ENCODE measurements at regions not wholly inside any gene's neighbourhood (a gene's known extent, or its start where the extent isn't known, plus 50 kb on each side); places are given as distances from the start of the nearest gene placed in this dataset.
"Not testable (repeated sequence)": the region's sequence is repeated elsewhere in the genome, so short reads cannot be mapped to it uniquely, and the experiment has no call there.

DNA sequence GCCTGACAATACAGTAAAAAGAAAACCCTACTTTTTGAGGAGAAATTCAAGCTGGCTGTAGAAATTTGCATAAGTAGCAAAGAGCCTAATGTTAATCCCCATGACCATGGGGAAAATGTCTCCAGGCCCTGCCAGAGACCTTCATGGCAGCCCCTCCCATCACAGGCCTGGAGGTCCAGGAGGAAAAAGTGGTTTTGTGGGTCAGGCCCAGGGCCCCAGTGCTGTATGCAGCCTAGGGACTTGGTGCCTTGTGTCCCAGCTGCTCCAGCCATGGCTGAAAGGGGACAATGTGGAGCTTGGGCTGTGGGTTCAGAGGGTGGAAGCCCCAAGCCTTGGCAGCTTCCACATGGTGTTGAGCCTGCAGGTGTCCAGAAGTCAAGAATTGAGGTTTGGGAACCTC lies 813.2 kb downstream of the TMTC2 start:
- ATAC-seq; DNase-seq (ENCODE audit: low spot score); H3K4me1 Mint-ChIP-seq (ENCODE audit: low read depth in 2 of 2); H3K27me3 Mint-ChIP-seq; H3K27ac Mint-ChIP-seq; H3K36me3 Mint-ChIP-seq; H3K4me3 Mint-ChIP-seq: not testable (repeated sequence)
- peaks cover 18% of the 10 kb centered on the region for H3K9me3 Mint-ChIP-seq

DNA sequence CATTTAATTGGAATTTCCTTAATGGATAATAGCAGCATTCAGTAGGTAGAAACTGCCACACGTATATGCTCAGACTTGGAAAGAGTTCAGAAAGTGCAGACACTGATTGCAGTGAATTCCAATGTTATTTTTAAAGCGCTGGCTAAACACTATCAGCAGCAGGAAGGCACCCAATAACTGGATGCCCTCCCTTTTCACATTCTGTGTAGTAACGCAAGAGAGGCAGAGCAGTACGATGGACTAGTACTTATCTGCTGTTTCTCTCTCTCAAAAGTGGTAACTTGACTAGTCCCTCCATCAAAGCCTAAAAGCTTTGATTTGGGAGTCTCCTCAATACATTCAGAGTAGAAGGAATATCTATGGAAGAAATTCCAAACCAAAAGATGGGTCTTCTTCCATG lies 791.0 kb downstream of the TMTC2 start:
- Mint-ChIP-seq H3K4me1 (ENCODE audit: low read depth in 2 of 2) (no peaks in the 10 kb centered on the region), H3K9me3 (peaks cover 10% of the 10 kb centered on the region), H3K27me3 (no peaks in the 10 kb centered on the region), H3K27ac (no peak overlapping the region), H3K36me3 (no peaks in the 10 kb centered on the region), H3K4me3 (no peak overlapping the region)
- DNase-seq (ENCODE audit: low spot score): no peak
- no peak for ATAC-seq

DNA sequence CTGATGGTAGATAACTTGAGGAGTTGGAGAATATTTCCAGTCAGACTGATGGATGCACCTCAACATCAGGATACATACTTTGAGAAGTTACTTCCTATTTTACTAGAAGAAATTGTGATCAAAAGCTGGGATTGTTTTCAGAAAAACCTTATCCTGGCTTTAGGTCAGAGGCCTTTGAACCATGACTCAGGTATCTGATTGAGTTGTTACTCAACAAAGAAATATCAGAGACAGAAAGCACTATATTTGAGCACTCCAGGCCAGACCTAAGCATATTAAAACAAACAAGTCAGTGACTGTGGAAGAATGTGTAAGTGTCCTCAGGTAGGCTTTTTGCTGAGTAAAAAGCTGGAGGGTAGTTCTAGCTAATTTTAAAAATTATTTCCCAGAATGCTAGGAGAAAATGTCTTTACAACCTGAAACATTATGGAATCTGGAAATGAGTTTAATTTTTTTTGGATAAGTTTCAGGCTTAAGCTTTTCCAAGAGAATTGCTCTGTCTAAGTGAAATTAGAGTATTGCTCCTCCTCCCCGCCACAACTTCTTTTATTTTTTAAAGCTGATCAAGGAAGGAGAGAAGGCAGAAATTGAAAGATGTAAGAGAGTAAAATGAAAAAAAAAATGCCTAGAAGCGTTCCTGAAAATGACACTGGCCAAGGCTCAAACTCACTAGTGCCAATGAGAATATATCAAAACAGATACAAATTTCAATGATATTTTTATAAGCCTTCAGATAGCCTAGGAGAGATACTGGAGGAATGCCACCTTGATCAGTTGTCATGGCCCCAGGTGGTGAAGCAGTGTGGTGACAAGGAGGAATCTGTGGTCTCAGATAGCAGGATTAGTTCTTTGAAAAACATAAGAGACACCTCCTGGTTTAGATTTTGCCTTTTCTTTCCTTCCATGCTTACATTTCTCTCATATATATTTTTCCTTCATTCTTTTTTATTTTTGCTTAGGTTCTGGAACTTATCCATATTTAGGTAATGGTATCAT lies 790.3 kb downstream of the TMTC2 start:
- no peaks in the 10 kb centered on the region for H3K27me3 Mint-ChIP-seq
- no peaks in the 10 kb centered on the region for H3K36me3 Mint-ChIP-seq
- ATAC-seq (no peak), DNase-seq (ENCODE audit: low spot score) (no peak)
- peaks cover 16% of the 10 kb centered on the region for H3K9me3 Mint-ChIP-seq
- no peak overlapping the region for H3K4me3 Mint-ChIP-seq
- no peak overlapping the region for H3K27ac Mint-ChIP-seq
- no peaks in the 10 kb centered on the region for H3K4me1 Mint-ChIP-seq (ENCODE audit: low read depth in 2 of 2)

DNA sequence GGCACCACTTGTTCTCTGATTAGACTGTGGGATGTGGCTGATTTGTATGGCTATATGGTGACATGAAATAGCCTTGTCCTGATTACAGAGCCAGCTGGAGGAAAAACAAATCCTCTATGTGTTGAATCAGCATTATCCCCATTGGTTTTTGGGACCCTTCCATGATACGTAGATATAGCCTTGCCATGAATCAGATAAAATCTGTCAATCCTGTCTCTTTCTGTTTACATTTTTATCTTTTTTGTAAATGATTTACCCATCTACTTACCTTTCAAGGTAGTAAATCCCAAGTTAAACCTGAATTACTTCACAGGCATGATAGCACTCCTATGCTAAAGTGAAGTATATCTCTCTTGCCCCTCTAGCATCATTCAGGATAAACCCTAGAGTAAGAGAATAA lies 789.3 kb downstream of the TMTC2 start:
- ATAC-seq: no peak
- Mint-ChIP-seq H3K36me3 (no peaks in the 10 kb centered on the region), H3K27ac (no peak overlapping the region), H3K4me3 (no peak overlapping the region), H3K27me3 (no peaks in the 10 kb centered on the region), H3K9me3 (peaks cover 13% of the 10 kb centered on the region), H3K4me1 (ENCODE audit: low read depth in 2 of 2) (no peaks in the 10 kb centered on the region)
- DNase-seq (ENCODE audit: low spot score): no peak

DNA sequence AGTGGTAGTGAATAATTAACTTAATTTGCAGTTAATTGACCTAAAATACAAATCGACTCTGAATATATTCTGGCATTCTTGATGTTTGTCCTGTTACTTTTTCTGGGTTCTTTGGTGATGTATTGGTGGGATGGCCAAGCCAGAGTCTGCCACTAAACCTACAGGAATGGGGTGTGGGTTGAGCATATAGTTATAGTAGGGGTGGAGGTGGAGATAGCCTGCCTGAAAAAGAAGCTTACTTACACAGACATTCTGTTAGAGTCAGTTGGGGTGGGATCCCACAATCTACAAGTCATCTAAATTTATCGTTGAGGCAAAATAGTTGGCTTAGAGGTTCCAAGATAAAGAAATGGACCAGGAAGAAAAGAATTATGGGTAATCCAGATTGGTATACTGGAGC lies 787.7 kb downstream of the TMTC2 start:
- Mint-ChIP-seq H3K4me3 (no peak overlapping the region), H3K27ac (no peak overlapping the region), H3K9me3 (peaks cover 13% of the 10 kb centered on the region), H3K27me3 (no peaks in the 10 kb centered on the region), H3K4me1 (ENCODE audit: low read depth in 2 of 2) (no peaks in the 10 kb centered on the region), H3K36me3 (no peaks in the 10 kb centered on the region)
- ATAC-seq (no peak), DNase-seq (ENCODE audit: low spot score) (no peak)

DNA sequence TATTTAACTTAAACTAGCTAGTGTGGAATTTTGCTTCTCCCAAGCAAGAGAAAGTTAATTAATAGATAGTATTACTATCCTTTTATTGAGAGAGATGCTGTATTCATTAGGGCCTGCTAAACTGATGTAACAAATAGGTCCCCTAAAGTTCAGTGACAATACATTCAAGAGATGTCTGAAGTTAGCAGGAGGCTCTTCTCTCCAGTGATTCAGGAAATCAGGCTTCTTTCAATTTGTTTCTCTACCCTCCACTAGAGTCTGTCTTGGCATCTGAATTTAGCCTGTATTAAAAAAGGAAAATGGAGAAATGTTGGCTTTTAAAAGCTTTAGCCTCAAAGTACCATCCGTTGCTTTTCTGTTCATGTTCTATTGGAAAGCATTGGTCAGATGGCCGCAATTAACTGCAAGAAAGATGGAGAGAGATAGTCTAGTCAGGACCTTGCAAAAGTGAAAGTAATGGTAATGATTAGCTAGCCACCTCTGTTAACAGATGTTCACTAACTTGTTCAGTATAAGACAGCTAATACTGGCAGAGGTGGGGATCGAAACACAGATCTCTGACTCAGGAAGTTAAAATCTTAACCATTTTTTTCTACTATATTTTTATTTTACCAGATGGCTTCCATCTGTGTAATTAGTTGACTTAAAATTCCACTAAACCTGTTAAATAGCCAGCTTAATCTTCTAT lies 786.8 kb downstream of the TMTC2 start:
- Mint-ChIP-seq H3K27ac (no peak overlapping the region), H3K27me3 (no peaks in the 10 kb centered on the region), H3K36me3 (no peaks in the 10 kb centered on the region), H3K4me1 (ENCODE audit: low read depth in 2 of 2) (no peaks in the 10 kb centered on the region), H3K9me3 (peaks cover 10% of the 10 kb centered on the region), H3K4me3 (no peak overlapping the region)
- ATAC-seq (no peak), DNase-seq (ENCODE audit: low spot score) (no peak)

DNA sequence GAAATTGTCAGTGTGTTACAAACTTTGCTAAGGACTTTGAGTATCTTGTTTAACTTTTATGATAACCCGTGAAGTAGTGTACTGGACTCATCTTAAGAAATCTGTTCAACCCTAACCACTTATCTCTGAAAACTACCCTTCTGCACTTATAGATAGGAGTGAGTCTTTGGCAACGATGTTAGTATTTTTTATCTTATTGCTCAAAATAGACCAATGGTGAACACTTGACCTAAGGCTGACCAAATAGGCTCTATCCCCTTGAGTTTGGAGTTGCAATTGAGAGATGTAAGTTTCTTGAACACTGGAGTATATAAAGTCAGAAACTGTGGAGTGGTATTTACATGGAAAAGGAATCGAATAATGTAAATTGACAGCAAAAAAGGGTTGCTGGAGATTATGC lies 786.1 kb downstream of the TMTC2 start:
- Mint-ChIP-seq H3K27ac (no peak overlapping the region), H3K9me3 (peaks cover 10% of the 10 kb centered on the region), H3K4me1 (ENCODE audit: low read depth in 2 of 2) (no peaks in the 10 kb centered on the region), H3K4me3 (no peak overlapping the region), H3K27me3 (no peaks in the 10 kb centered on the region), H3K36me3 (no peaks in the 10 kb centered on the region)
- ATAC-seq (no peak), DNase-seq (ENCODE audit: low spot score) (no peak)

DNA sequence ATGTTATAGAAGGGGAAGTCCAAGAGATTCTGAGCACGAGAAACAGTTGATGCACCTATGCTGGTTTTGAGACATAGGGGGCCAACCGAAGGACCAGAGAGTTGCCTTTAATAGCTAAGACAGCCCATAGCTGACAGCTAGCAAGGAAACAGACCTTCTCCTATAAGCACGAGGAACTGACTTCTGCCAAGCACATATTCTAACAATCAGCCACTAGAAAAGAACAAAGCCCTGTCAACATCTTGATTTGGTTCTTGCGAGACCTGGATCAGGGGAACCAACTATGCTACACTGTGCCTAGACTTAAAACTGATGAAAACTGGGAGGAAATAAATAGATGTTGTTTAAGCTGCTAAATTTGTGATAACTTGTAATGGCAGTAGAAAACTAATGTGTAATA lies 785.6 kb downstream of the TMTC2 start:
- Mint-ChIP-seq H3K36me3 (no peaks in the 10 kb centered on the region), H3K4me1 (ENCODE audit: low read depth in 2 of 2) (no peaks in the 10 kb centered on the region), H3K27ac (no peak overlapping the region), H3K27me3 (no peaks in the 10 kb centered on the region), H3K4me3 (no peak overlapping the region), H3K9me3 (peaks cover 10% of the 10 kb centered on the region)
- DNase-seq (ENCODE audit: low spot score): no peak
- no peak for ATAC-seq

DNA sequence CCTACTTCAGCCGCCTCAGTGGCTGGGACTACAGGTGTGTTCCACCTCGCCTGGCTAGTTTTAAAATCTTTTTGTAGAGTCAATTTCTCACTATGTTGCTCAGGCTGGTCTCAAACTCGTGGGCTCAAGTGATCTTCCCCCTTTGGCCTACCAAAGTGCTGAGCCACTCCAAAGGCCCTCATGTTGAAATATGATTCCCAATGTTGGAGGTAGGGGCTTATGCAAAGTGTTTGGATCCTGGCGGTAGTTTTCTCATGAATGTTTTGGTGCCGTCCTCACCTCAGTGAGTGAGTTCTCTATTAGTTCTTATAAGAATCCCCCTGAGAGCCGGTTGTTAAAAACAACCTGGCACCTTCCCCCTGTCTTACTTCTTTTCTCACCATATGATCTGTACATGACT lies 784.6 kb downstream of the TMTC2 start:
- no peaks in the 10 kb centered on the region for H3K27me3 Mint-ChIP-seq
- peaks cover 10% of the 10 kb centered on the region for H3K9me3 Mint-ChIP-seq
- H3K27ac Mint-ChIP-seq: no peak overlapping the region
- DNase-seq (ENCODE audit: low spot score) (no peak), ATAC-seq (no peak)
- H3K36me3 Mint-ChIP-seq: no peaks in the 10 kb centered on the region
- H3K4me3 Mint-ChIP-seq: no peak overlapping the region
- H3K4me1 Mint-ChIP-seq (ENCODE audit: low read depth in 2 of 2): no peaks in the 10 kb centered on the region

DNA sequence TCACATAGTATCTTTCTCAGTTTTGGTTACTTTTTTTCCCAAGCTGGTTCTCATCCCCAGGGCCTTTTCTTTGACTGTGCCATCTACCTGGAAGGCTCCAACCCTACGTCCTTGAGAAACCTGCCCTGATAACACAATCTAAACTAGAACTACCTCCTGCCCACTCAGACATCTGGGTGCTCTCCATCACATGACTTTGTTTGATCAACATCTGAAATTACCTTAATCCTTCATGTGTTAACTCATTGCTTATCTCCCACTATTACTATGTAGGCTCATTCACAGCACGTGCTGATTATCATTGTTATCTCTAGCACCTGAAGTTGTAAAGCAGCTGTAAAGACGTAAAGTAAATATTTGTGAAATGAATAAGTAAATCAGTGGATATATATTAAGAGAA lies 784.0 kb downstream of the TMTC2 start:
- Mint-ChIP-seq H3K36me3 (no peaks in the 10 kb centered on the region), H3K4me3 (no peak overlapping the region), H3K4me1 (ENCODE audit: low read depth in 2 of 2) (no peaks in the 10 kb centered on the region), H3K27me3 (no peaks in the 10 kb centered on the region), H3K27ac (no peak overlapping the region), H3K9me3 (peaks cover 10% of the 10 kb centered on the region)
- ATAC-seq (no peak), DNase-seq (ENCODE audit: low spot score) (no peak)

DNA sequence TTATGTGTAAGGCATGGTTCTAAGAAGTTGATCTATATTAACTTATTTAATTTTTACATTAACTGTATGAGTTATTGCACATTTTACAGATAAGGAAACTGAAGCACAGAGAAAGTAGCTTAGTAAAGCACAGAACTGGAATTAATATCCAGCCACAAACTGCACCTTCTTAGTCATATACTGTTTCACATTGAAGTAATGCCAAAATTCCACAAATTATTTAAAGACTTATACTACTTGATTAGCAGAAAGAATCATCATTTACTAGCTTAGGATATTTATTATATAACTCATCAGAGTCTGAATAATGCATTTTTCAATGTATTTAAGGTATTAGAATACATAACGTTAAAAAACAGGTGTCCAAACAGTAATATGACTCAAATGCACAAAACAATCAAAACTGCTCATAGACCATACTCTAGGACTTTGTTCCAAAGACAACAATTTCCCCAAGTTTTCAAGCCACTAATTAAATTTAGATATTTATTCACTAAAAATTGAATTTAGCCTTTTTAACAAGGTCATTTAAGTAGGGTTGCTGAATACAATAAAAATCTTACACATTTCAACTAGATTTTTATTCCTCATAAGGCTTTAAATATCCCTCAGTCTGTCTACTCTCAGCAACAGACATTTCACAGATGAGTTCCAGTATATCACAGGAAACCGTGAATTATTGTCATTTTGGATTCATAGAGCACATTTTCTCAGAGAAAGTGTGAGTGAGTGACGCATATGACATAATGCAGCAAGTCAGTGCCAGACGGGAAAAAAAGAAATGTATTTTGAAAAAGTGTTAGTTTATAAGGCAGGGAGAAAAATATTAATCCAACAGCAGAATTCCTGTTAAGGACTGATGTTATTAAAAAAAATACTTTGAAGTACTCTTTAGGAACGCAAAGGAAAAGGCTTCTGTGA lies 782.5 kb downstream of the TMTC2 start:
- Mint-ChIP-seq H3K4me1 (ENCODE audit: low read depth in 2 of 2) (no peaks in the 10 kb centered on the region), H3K9me3 (peaks cover 10% of the 10 kb centered on the region), H3K27me3 (no peaks in the 10 kb centered on the region), H3K36me3 (no peaks in the 10 kb centered on the region), H3K27ac (no peak overlapping the region), H3K4me3 (no peak overlapping the region)
- DNase-seq (ENCODE audit: low spot score) (no peak), ATAC-seq (no peak)

DNA sequence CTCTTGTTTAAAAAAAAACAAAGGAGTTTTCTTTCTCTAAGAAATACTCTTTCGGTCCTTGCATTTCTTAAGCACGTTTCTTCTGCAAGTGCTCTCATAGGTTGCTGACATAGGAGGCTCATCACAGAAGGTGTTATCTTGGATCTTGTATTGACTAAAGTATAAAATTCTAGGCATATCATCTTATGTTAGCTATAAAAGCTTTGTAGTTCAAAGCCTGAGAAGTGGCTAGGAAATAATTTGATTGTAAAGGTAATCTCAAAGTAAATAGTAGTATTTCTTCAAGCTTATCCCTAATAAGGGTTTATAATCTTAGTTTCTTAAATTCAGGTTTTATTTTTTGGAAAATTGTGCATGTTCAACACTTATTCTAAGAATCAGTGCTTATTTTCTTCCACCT lies 778.9 kb downstream of the TMTC2 start:
- ATAC-seq: no peak
- Mint-ChIP-seq H3K27ac (no peak overlapping the region), H3K9me3 (peaks cover 9% of the 10 kb centered on the region), H3K36me3 (no peaks in the 10 kb centered on the region), H3K27me3 (no peaks in the 10 kb centered on the region), H3K4me3 (no peak overlapping the region), H3K4me1 (ENCODE audit: low read depth in 2 of 2) (no peaks in the 10 kb centered on the region)
- no peak for DNase-seq (ENCODE audit: low spot score)

DNA sequence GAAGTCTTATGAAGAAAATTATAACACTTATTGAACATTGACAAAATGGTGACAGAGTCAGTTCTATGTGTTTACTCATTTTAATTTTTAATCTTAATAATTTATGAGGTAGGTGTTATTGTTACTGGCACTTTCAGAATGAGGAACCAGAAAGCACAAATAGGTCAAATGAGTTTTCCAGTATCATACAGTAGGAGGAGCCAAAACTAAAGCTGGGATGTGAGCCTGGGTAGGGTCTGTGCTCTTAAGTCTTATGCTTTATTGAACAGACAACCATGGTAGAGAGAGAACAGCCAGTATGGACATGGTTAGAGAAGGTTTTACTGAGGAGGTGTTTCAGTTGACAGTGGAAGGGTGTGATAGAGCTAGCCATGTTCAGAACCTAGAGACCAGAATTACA lies 775.7 kb downstream of the TMTC2 start:
- H3K27me3 Mint-ChIP-seq: no peaks in the 10 kb centered on the region
- H3K36me3 Mint-ChIP-seq: no peaks in the 10 kb centered on the region
- ATAC-seq (no peak), DNase-seq (ENCODE audit: low spot score) (no peak)
- H3K4me1 Mint-ChIP-seq (ENCODE audit: low read depth in 2 of 2): no peaks in the 10 kb centered on the region
- H3K4me3 Mint-ChIP-seq: no peak overlapping the region
- peaks cover 9% of the 10 kb centered on the region for H3K9me3 Mint-ChIP-seq
- H3K27ac Mint-ChIP-seq: no peak overlapping the region

Measured in natural killer cell treated with Interleukin-12 subunit alpha and Interleukin-12 subunit beta and Interleukin-15 and Interleukin-18, amount 100 ng/mL, for 72 hours (primary cell).